Left lung (tissue), 4 donors: ENCODE measurements at regions not wholly inside any gene's neighbourhood (a gene's known extent, or its start where the extent isn't known, plus 50 kb on each side); places are given as distances from the start of the nearest gene placed in this dataset.

Source experiments
- ATAC-seq: fragments of 200-7000 bp; cut with Tn5 transposase; one replicate; pipeline ENCODE4 v1.9.1; 2020; ENCODE audit warnings: moderate library complexity
- DNase-seq, 4 donors: peaks; one replicate each; pipeline ENCODE4 v3.0.0-alpha.2; 2013 to 2020
- H3K27ac ChIP-seq, 2 donors: fragments of 200-600 bp; sonication (generic) in 1 of 2; one replicate each; pipeline versions ENCODE4 v1.5.0 to v1.8.0; 2020 to 2021
- H3K27me3 ChIP-seq, 2 donors: fragments of 200-600 bp; sonication (generic) in 1 of 2; one replicate each; pipeline versions ENCODE4 v1.5.0 to v1.8.0; 2020 to 2021
- H3K36me3 ChIP-seq, 2 donors: fragments of 200-600 bp; sonication (generic) in 1 of 2; one replicate each; pipeline versions ENCODE4 v1.5.0 to v1.8.0; 2020 to 2021
- H3K4me1 ChIP-seq, 2 donors: fragments of 200-600 bp; one replicate each; pipeline ENCODE4 v1.8.0; 2021
- H3K4me3 ChIP-seq, 2 donors: fragments of 200-600 bp; sonication (generic) in 1 of 2; one replicate each; pipeline versions ENCODE4 v1.5.0 to v1.8.0; 2020 to 2021; ENCODE audit warnings: mild to moderate bottlenecking in 1 of 2
- H3K9me3 ChIP-seq, 2 donors: fragments of 200-600 bp; sonication (generic) in 1 of 2; one replicate each; pipeline versions ENCODE4 v1.5.0 to v1.8.0; 2020 to 2021
- intact Hi-C, 2 donors: fragments of 100-400 bp; cut with DNase I; formaldehyde crosslinking; loops; one replicate each; pipeline versions ENCODE4 v1.11.2 to v1.14.2; 2022
- TF ChIP-seq, protein P1 (sequence below), 2 donors: fragments of 200-600 bp; sonication (generic) in 1 of 2; IDR thresholded peaks; one replicate each; pipeline versions ENCODE4 v1.5.0 to v1.8.0; 2021; ENCODE audit warnings: antibody characterized with exemption in 2 of 2
- donor health status: DM: no; HTN: yes; CAD: no.
- donor health status: DM: no; HTN: no; CAD: no.

- ATAC-seq: no peak
- intact Hi-C loops: no loop called here
- H3K36me3 ChIP-seq: no peaks in the 10 kb centered on the region
Measured at GRCh38 chr11:23399995-23400394, 539.7 kb upstream of the CCDC179 start.

DNA sequence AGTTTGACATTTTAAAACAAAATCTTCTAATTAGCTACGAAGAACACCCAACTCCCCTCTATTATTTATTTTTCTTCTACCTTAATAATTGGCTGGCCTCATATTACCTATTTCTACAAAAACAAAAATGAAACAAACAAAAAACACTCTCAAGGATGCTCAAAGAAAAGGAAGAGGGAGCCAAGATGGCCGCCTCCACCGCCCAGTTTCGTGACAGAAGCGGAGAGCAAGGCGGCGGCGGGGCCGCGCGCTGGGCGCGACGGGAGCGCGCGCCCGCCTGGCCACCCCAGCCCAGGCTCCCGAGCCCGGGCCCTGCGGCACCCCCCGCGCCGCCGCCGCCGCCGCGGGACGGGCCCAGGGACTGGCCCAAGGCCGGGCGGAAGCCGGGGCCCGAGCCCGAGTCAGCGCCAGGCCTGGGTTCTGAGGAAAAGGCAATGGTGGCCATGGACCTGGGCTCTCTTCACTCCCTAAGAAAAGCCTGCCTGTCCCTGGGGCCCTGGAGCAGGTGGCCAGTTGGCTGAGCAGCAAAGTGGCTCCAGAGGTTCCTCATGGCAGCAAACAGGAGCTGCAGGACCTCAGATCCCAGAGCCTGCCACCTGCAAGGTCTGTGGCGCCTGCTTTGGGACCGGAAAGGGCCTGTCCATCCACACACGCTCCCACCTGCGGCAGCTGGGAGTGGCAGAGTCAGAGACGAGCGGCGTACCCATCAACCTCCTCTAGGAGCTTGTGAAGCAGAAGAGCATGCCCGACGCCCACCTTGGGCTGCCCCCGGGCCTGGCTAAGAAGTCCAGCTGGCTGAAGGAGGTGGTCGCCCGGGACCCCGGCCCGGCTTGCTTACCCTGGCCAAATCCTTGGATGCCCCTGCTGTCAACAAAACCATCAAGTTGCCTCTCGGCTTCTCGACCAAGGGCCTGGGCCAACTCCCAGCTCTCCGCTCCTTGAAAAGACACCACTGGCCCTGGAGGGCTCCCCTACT is 543.2 kb upstream of the CCDC179 start:
- intact Hi-C loops: no loop called here
- ATAC-seq (no peak), DNase-seq (peak in 1 of 4 donors; percentile 73)
- TF ChIP-seq, protein P1, sequence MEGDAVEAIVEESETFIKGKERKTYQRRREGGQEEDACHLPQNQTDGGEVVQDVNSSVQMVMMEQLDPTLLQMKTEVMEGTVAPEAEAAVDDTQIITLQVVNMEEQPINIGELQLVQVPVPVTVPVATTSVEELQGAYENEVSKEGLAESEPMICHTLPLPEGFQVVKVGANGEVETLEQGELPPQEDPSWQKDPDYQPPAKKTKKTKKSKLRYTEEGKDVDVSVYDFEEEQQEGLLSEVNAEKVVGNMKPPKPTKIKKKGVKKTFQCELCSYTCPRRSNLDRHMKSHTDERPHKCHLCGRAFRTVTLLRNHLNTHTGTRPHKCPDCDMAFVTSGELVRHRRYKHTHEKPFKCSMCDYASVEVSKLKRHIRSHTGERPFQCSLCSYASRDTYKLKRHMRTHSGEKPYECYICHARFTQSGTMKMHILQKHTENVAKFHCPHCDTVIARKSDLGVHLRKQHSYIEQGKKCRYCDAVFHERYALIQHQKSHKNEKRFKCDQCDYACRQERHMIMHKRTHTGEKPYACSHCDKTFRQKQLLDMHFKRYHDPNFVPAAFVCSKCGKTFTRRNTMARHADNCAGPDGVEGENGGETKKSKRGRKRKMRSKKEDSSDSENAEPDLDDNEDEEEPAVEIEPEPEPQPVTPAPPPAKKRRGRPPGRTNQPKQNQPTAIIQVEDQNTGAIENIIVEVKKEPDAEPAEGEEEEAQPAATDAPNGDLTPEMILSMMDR (IDR thresholded peaks at IDR 0.05): no peak
- H3K4me3 ChIP-seq: no peak overlapping the region
- no peaks in the 10 kb centered on the region for H3K27me3 ChIP-seq
- peaks cover 0 to 34% of the 10 kb centered on the region in 2 donors for H3K9me3 ChIP-seq
- no peaks in the 10 kb centered on the region for H3K4me1 ChIP-seq
- no peak overlapping the region for H3K27ac ChIP-seq
- no peaks in the 10 kb centered on the region for H3K36me3 ChIP-seq

More at GRCh38 chr11:23399995-23400394, 539.7 kb upstream of the CCDC179 start:
- Histone ChIP-seq H3K27me3 (no peaks in the 10 kb centered on the region), H3K27ac (no peak overlapping the region), H3K4me1 (no peaks in the 10 kb centered on the region), H3K9me3 (peaks cover 0 to 18% of the 10 kb centered on the region in 2 donors), H3K4me3 (no peak overlapping the region)
- peak in 1 of 4 donors; percentile 60 for DNase-seq
- TF ChIP-seq, protein P1 (IDR thresholded peaks at IDR 0.05): no peak

GRCh38 chr11:23404225-23405160 is 544.2 kb upstream of the CCDC179 start:
- ATAC-seq (no peak), DNase-seq (peak in 1 of 4 donors; percentile 78)
- no peaks in the 10 kb centered on the region for H3K4me1 ChIP-seq
- TF ChIP-seq, protein P1 (IDR thresholded peaks at IDR 0.05): no peak
- H3K36me3 ChIP-seq: no peaks in the 10 kb centered on the region
- H3K4me3 ChIP-seq: no peak overlapping the region
- peaks cover 0 to 36% of the 10 kb centered on the region in 2 donors for H3K9me3 ChIP-seq
- H3K27me3 ChIP-seq: no peaks in the 10 kb centered on the region
- intact Hi-C loops: no loop called here
- H3K27ac ChIP-seq: no peak overlapping the region

GRCh38 chr11:23405350-23405937 is 545.2 kb upstream of the CCDC179 start:
- Histone ChIP-seq H3K36me3 (no peaks in the 10 kb centered on the region), H3K9me3 (peaks cover 0 to 38% of the 10 kb centered on the region in 2 donors), H3K4me3 (no peak overlapping the region), H3K4me1 (no peaks in the 10 kb centered on the region), H3K27ac (no peak overlapping the region), H3K27me3 (no peaks in the 10 kb centered on the region)
- intact Hi-C loops: no loop called here
- DNase-seq: peak in 1 of 4 donors; percentile 71
- no peak for ATAC-seq
- TF ChIP-seq, protein P1 (IDR thresholded peaks at IDR 0.05): no peak
